ENCODE measurements at regions not wholly inside any gene's neighbourhood (a gene's known extent, or its start where the extent isn't known, plus 50 kb on each side); places are given as distances from the start of the nearest gene placed in this dataset.

- Histone ChIP-seq H3K9me3 (ENCODE audit: control insufficient read depth in 4 of 4, low read length in 3 of 4) (no peaks in the 10 kb centered on the region), H3K27me3 (ENCODE audit: control insufficient read depth in 4 of 4, insufficient read depth in 4 of 4, low read length in 3 of 4) (no peaks in the 10 kb centered on the region), H3K27ac (ENCODE audit: low read depth in 1 of 2, low read length in 2 of 2) (no peak overlapping the region), H3K9ac (ENCODE audit: low read depth in 1 of 2, low read length in 2 of 2) (no peak overlapping the region), H3K4me3 (ENCODE audit: low read depth in 1 of 3, low read length in 3 of 3) (no peak overlapping the region), H3K36me3 (ENCODE audit: control insufficient read depth in 4 of 4, insufficient read depth in 3 of 4, low read depth in 1 of 4, low read length in 3 of 4) (no peaks in the 10 kb centered on the region), H3K4me1 (ENCODE audit: control insufficient read depth in 4 of 4, insufficient read depth in 4 of 4, low read length in 3 of 4) (no peaks in the 10 kb centered on the region)
- TF ChIP-seq TAF1 (conservative IDR thresholded peaks at IDR 0.05) = no peak
- no peak for TF ChIP-seq MAX (IDR thresholded peaks at IDR 0.05)
- TF ChIP-seq REST (IDR thresholded peaks at IDR 0.05) = no peak
- TF ChIP-seq ZBTB33 (IDR thresholded peaks at IDR 0.05) = no peak
- TF ChIP-seq YY1 (IDR thresholded peaks at IDR 0.05) = no peak
- no peak for TF ChIP-seq FOXA2 (IDR thresholded peaks at IDR 0.05)
- no peak for TF ChIP-seq CTCF (IDR thresholded peaks at IDR 0.05; ENCODE audit: low read depth, low read length, missing input control)
- TF ChIP-seq JUND (IDR thresholded peaks at IDR 0.05) = no peak
- TF ChIP-seq ATF3 (IDR thresholded peaks at IDR 0.05) = no peak
- DNase-seq (ENCODE audit: low spot score) = no peak
Measured at GRCh38 chr5:106749826-106750225, 920.9 kb downstream of the EFNA5 start.

- H3K9me3 ChIP-seq (ENCODE audit: control insufficient read depth in 4 of 4, low read length in 3 of 4) = peaks cover 0 to 5% (median 2%) of the 10 kb centered on the region in 4 donors
- no peak for DNase-seq (ENCODE audit: low spot score)
- 64% methylated on average over 2 of the region's 2 CpGs for WGBS
- H3K4me3 ChIP-seq (ENCODE audit: low read depth in 1 of 3, low read length in 3 of 3) = no peak overlapping the region
- no peak overlapping the region for H3K9ac ChIP-seq (ENCODE audit: low read depth in 1 of 2, low read length in 2 of 2)
- H3K4me1 ChIP-seq (ENCODE audit: control insufficient read depth in 4 of 4, insufficient read depth in 4 of 4, low read length in 3 of 4) = no peaks in the 10 kb centered on the region
- no peaks in the 10 kb centered on the region for H3K36me3 ChIP-seq (ENCODE audit: control insufficient read depth in 4 of 4, insufficient read depth in 3 of 4, low read depth in 1 of 4, low read length in 3 of 4)
- no peak overlapping the region for H3K27ac ChIP-seq (ENCODE audit: low read depth in 1 of 2, low read length in 2 of 2)
- no peaks in the 10 kb centered on the region for H3K27me3 ChIP-seq (ENCODE audit: control insufficient read depth in 4 of 4, insufficient read depth in 4 of 4, low read length in 3 of 4)
- no peak for TF ChIP-seq YY1 (IDR thresholded peaks at IDR 0.05)
- no peak for TF ChIP-seq MAX (IDR thresholded peaks at IDR 0.05)
- no peak for TF ChIP-seq CTCF (IDR thresholded peaks at IDR 0.05; ENCODE audit: low read depth, low read length, missing input control)
- no peak for TF ChIP-seq SP1 (IDR thresholded peaks at IDR 0.05)
- no peak for TF ChIP-seq EGR1 (IDR thresholded peaks at IDR 0.05; ENCODE audit: low read depth in 2 of 2)
- no peak for TF ChIP-seq FOXA2 (IDR thresholded peaks at IDR 0.05)
- TF ChIP-seq RAD21 (IDR thresholded peaks at IDR 0.05) = no peak
- no peak for TF ChIP-seq ATF3 (IDR thresholded peaks at IDR 0.05)
- TF ChIP-seq HNF4G (IDR thresholded peaks at IDR 0.05) = no peak
- TF ChIP-seq JUND (IDR thresholded peaks at IDR 0.05) = no peak
- no peak for TF ChIP-seq FOXA1 (IDR thresholded peaks at IDR 0.05)
- TF ChIP-seq NR2F2 (IDR thresholded peaks at IDR 0.05) = no peak
- no peak for TF ChIP-seq REST (IDR thresholded peaks at IDR 0.05)
- no peak for TF ChIP-seq TAF1 (conservative IDR thresholded peaks at IDR 0.05)
Measured at GRCh38 chr5:106739127-106739526, 931.6 kb downstream of the EFNA5 start.

All from liver (tissue), 8 donors.